ENCODE measurements at regions not wholly inside any gene's neighbourhood (a gene's known extent, or its start where the extent isn't known, plus 50 kb on each side); places are given as distances from the start of the nearest gene placed in this dataset.
"Not testable (repeated sequence)": the region's sequence is repeated elsewhere in the genome, so short reads cannot be mapped to it uniquely, and the experiment has no call there.

- no peaks in the 10 kb centered on the region for H3K27me3 Mint-ChIP-seq
- Histone ChIP-seq H3K9me3 (ENCODE audit: control extremely low read depth in 1 of 3, control insufficient read depth in 2 of 3, insufficient read depth in 1 of 3, low read length in 2 of 3) (peaks cover 0 to 5% (median 0%) of the 10 kb centered on the region in 3 donors), H3K4me3 (ENCODE audit: control extremely low read depth in 1 of 5, extremely low read depth in 1 of 5, insufficient read depth in 1 of 5, low read depth in 2 of 5, low read length in 4 of 5) (no peak overlapping the region), H3K27me3 (replicated peaks in 1 of 4; ENCODE audit: control extremely low read depth in 1 of 4, control insufficient read depth in 3 of 4, insufficient read depth in 4 of 4, low read length in 3 of 4) (no peaks in the 10 kb centered on the region), H3K4me2 (replicated peaks; ENCODE audit: low read depth, low read length, poor library complexity, severe bottlenecking) (no peak overlapping the region), H3K79me2 (ENCODE audit: control insufficient read depth, insufficient read depth, low read length) (no peaks in the 10 kb centered on the region), H3K27ac (ENCODE audit: low read length in 2 of 2) (no peak overlapping the region), H3K36me3 (replicated peaks in 1 of 2; ENCODE audit: control extremely low read depth in 1 of 2, control insufficient read depth in 1 of 2, extremely low read depth in 1 of 2, insufficient read depth in 2 of 2, low read length in 1 of 2) (no peaks in the 10 kb centered on the region), H3K4me1 (ENCODE audit: control insufficient read depth in 2 of 2, insufficient read depth in 2 of 2, low read length in 2 of 2) (no peaks in the 10 kb centered on the region), H4K20me1 (ENCODE audit: control insufficient read depth, insufficient read depth, low read length, poor library complexity, severe bottlenecking) (no peaks in the 10 kb centered on the region), H3K9ac (ENCODE audit: low read length) (no peak overlapping the region), H2AFZ (ENCODE audit: insufficient read depth, low read depth, low read length, poor library complexity, severe bottlenecking) (no peak overlapping the region)
- DNase-seq, result no peak
- TF ChIP-seq EZH2 (IDR thresholded peaks at IDR 0.05; ENCODE audit: borderline replicate concordance, insufficient read depth, low read depth, low read length, poor library complexity, severe bottlenecking) (no peak), CTCF (IDR thresholded peaks at IDR 0.05) (no peak)
- POLR2A ChIA-PET, result no interaction called here
- H3K9me3 Mint-ChIP-seq (ENCODE audit: insufficient read depth), result no peaks in the 10 kb centered on the region
- H3K4me3 Mint-ChIP-seq, result no peak overlapping the region
- H3K4me1 Mint-ChIP-seq, result no peaks in the 10 kb centered on the region
- no peak overlapping the region for H3K27ac Mint-ChIP-seq
- no CpG with 5 or more reads among the region's 3 CpGs for WGBS (ENCODE audit: insufficient coverage)
- intact Hi-C loops (cut with micrococcal nuclease), result no loop called here
- CTCF ChIA-PET, result no interaction called here
- ATAC-seq (ENCODE audit: low read depth), result no peak
Observed at GRCh38 chrX:26778320-26778888, 562.4 kb downstream of the MAGEB5 start.

DNA sequence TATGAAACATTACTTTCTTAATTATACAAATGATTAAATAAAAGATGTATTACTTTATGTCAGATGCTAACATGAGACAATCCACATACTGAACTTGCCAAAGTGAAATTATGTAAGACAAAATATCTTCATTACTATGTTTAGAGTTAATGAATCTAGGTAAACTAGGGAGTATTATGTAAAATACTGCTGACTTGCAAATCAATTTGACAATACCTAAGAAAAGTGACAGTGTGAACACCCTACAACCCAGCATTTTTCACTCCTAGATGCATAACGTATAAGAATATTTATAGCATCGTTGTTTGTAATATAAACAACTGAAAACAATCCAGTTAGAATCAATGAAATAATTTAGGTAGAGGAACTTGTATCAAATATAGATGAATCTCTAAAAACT, 546.3 kb downstream of the MAGEB5 start:
- no peaks in the 10 kb centered on the region for H4K20me1 ChIP-seq (ENCODE audit: control insufficient read depth, insufficient read depth, low read length, poor library complexity, severe bottlenecking)
- no peak overlapping the region for H3K27ac Mint-ChIP-seq
- H3K4me3 Mint-ChIP-seq, result no peak overlapping the region
- H3K4me1 Mint-ChIP-seq, result no peaks in the 10 kb centered on the region
- no peak overlapping the region for H3K4me3 ChIP-seq (ENCODE audit: control extremely low read depth in 1 of 5, extremely low read depth in 1 of 5, insufficient read depth in 1 of 5, low read depth in 2 of 5, low read length in 4 of 5)
- CTCF ChIA-PET, result no interaction called here
- no peaks in the 10 kb centered on the region for H3K27me3 Mint-ChIP-seq
- H3K9ac ChIP-seq (ENCODE audit: low read length), result no peak overlapping the region
- no peaks in the 10 kb centered on the region for H3K4me1 ChIP-seq (ENCODE audit: control insufficient read depth in 2 of 2, insufficient read depth in 2 of 2, low read length in 2 of 2)
- H3K9me3 ChIP-seq (ENCODE audit: control extremely low read depth in 1 of 3, control insufficient read depth in 2 of 3, insufficient read depth in 1 of 3, low read length in 2 of 3), result no peaks in the 10 kb centered on the region
- POLR2A ChIA-PET, result no interaction called here
- no peak overlapping the region for H2AFZ ChIP-seq (ENCODE audit: insufficient read depth, low read depth, low read length, poor library complexity, severe bottlenecking)
- H3K27ac ChIP-seq (ENCODE audit: low read length in 2 of 2), result no peak overlapping the region
- no peaks in the 10 kb centered on the region for H3K27me3 ChIP-seq (replicated peaks in 1 of 4; ENCODE audit: control extremely low read depth in 1 of 4, control insufficient read depth in 3 of 4, insufficient read depth in 4 of 4, low read length in 3 of 4)
- H3K79me2 ChIP-seq (ENCODE audit: control insufficient read depth, insufficient read depth, low read length), result no peaks in the 10 kb centered on the region
- intact Hi-C loops (cut with micrococcal nuclease), result no loop called here
- H3K36me3 ChIP-seq (replicated peaks in 1 of 2; ENCODE audit: control extremely low read depth in 1 of 2, control insufficient read depth in 1 of 2, extremely low read depth in 1 of 2, insufficient read depth in 2 of 2, low read length in 1 of 2), result no peaks in the 10 kb centered on the region
- H3K4me2 ChIP-seq (replicated peaks; ENCODE audit: low read depth, low read length, poor library complexity, severe bottlenecking), result no peak overlapping the region
- ATAC-seq (ENCODE audit: low read depth) (no peak), DNase-seq (no peak)
- WGBS (ENCODE audit: insufficient coverage), result no CpG with 5 or more reads among the region's 2 CpGs
- TF ChIP-seq CTCF (IDR thresholded peaks at IDR 0.05) (no peak), EZH2 (IDR thresholded peaks at IDR 0.05; ENCODE audit: borderline replicate concordance, insufficient read depth, low read depth, low read length, poor library complexity, severe bottlenecking) (no peak)
- H3K9me3 Mint-ChIP-seq (ENCODE audit: insufficient read depth), result no peaks in the 10 kb centered on the region

DNA sequence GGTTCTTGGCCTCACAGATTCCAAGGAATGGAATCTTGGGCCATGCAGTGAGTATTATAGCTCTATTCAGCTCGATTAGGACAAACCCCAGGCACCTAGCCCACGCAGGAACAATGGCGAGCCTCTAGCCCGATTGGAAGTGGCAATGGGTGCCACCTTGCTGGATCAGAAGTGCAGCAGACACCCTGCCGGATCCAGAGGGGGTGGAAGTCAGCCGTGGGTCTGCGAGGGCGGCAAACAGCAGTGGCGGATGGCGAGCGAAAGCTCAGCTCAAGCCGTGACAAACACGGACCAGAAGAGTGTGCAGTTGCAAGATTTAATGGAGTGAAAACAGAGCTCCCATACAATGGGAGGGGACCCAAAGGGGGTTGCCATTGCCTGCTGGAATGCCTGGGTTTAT, 539.8 kb downstream of the MAGEB5 start:
- DNase-seq; H3K4me3 ChIP-seq (ENCODE audit: control extremely low read depth in 1 of 5, extremely low read depth in 1 of 5, insufficient read depth in 1 of 5, low read depth in 2 of 5, low read length in 4 of 5); H3K36me3 ChIP-seq (replicated peaks in 1 of 2; ENCODE audit: control extremely low read depth in 1 of 2, control insufficient read depth in 1 of 2, extremely low read depth in 1 of 2, insufficient read depth in 2 of 2, low read length in 1 of 2); POLR2A ChIA-PET; H2AFZ ChIP-seq (ENCODE audit: insufficient read depth, low read depth, low read length, poor library complexity, severe bottlenecking); H3K27ac ChIP-seq (ENCODE audit: low read length in 2 of 2); intact Hi-C loops (cut with micrococcal nuclease); H3K79me2 ChIP-seq (ENCODE audit: control insufficient read depth, insufficient read depth, low read length); H3K4me1 Mint-ChIP-seq; H3K4me3 Mint-ChIP-seq; H3K27me3 Mint-ChIP-seq; CTCF ChIA-PET; H4K20me1 ChIP-seq (ENCODE audit: control insufficient read depth, insufficient read depth, low read length, poor library complexity, severe bottlenecking); H3K9ac ChIP-seq (ENCODE audit: low read length); H3K4me1 ChIP-seq (ENCODE audit: control insufficient read depth in 2 of 2, insufficient read depth in 2 of 2, low read length in 2 of 2); ATAC-seq (ENCODE audit: low read depth); H3K4me2 ChIP-seq (replicated peaks; ENCODE audit: low read depth, low read length, poor library complexity, severe bottlenecking); H3K27me3 ChIP-seq (replicated peaks in 1 of 4; ENCODE audit: control extremely low read depth in 1 of 4, control insufficient read depth in 3 of 4, insufficient read depth in 4 of 4, low read length in 3 of 4); H3K9me3 Mint-ChIP-seq (ENCODE audit: insufficient read depth); H3K9me3 ChIP-seq (ENCODE audit: control extremely low read depth in 1 of 3, control insufficient read depth in 2 of 3, insufficient read depth in 1 of 3, low read length in 2 of 3); H3K27ac Mint-ChIP-seq: not testable (repeated sequence)
- 76% methylated on average over 6 of the region's 13 CpGs for WGBS (ENCODE audit: insufficient coverage)
